ENCODE measurements at regions not wholly inside any gene's neighbourhood (a gene's known extent, or its start where the extent isn't known, plus 50 kb on each side); places are given as distances from the start of the nearest gene placed in this dataset.

- no peak overlapping the region for H3K9ac ChIP-seq (ENCODE audit: low read length)
- no peak overlapping the region for H3K27ac ChIP-seq (ENCODE audit: low read length, poor library complexity, severe bottlenecking)
- no peak overlapping the region for H2AK5ac ChIP-seq (ENCODE audit: low read length, severe bottlenecking)
- H4K91ac ChIP-seq (ENCODE audit: low read length) = no peak overlapping the region
- no peaks in the 10 kb centered on the region for H3K9me3 ChIP-seq (ENCODE audit: control insufficient read depth, low read length)
- no peak overlapping the region for H4K8ac ChIP-seq (ENCODE audit: low read length)
- H2BK5ac ChIP-seq (ENCODE audit: low read depth, low read length, poor library complexity, severe bottlenecking) = no peak overlapping the region
- no peak overlapping the region for H2BK12ac ChIP-seq (ENCODE audit: low read length in 2 of 2)
- no peak overlapping the region for H2AFZ ChIP-seq (ENCODE audit: low read depth, low read length)
- no peak overlapping the region for H3K4ac ChIP-seq (ENCODE audit: low read depth in 1 of 2, low read length in 2 of 2)
- DNase-seq = no peak
- no peak overlapping the region for H3K14ac ChIP-seq (ENCODE audit: low read length in 2 of 2)
- no peak overlapping the region for H2BK120ac ChIP-seq (ENCODE audit: low read depth, low read length)
- H3K4me3 ChIP-seq (ENCODE audit: insufficient read depth in 1 of 2, low read depth in 1 of 2, low read length in 2 of 2) = no peak overlapping the region
- no peak overlapping the region for H3K4me2 ChIP-seq (ENCODE audit: low read length, poor library complexity, severe bottlenecking)
- no peak overlapping the region for H2BK15ac ChIP-seq (ENCODE audit: low read depth, poor library complexity, severe bottlenecking)
- no peak overlapping the region for H3K18ac ChIP-seq (ENCODE audit: low read depth in 1 of 2, low read length in 2 of 2)
- no peak overlapping the region for H3K23ac ChIP-seq (ENCODE audit: low read length in 2 of 2)
- H3K27me3 ChIP-seq (ENCODE audit: control insufficient read depth in 1 of 2, insufficient read depth in 1 of 2, low read length in 2 of 2) = no peaks in the 10 kb centered on the region
- no peaks in the 10 kb centered on the region for H3K79me1 ChIP-seq (replicated peaks; ENCODE audit: low read length, poor library complexity, severe bottlenecking)
- H3K4me1 ChIP-seq (ENCODE audit: control insufficient read depth, insufficient read depth, low read depth, low read length) = no peaks in the 10 kb centered on the region
- H3K36me3 ChIP-seq (ENCODE audit: control insufficient read depth in 1 of 2, insufficient read depth in 2 of 2, low read depth in 1 of 2, low read length in 2 of 2) = no peaks in the 10 kb centered on the region
Observed at GRCh38 chr6:23647045-23647444, 479.0 kb upstream of the NRSN1 start.

GRCh38 chr6:23650676-23651075 lies 475.3 kb upstream of the NRSN1 start:
- no peak overlapping the region for H3K14ac ChIP-seq (ENCODE audit: low read length in 2 of 2)
- no peaks in the 10 kb centered on the region for H3K79me1 ChIP-seq (replicated peaks; ENCODE audit: low read length, poor library complexity, severe bottlenecking)
- no peak for DNase-seq
- H3K23ac ChIP-seq (ENCODE audit: low read length in 2 of 2) = no peak overlapping the region
- H3K4me2 ChIP-seq (ENCODE audit: low read length, poor library complexity, severe bottlenecking) = no peak overlapping the region
- H2BK5ac ChIP-seq (ENCODE audit: low read depth, low read length, poor library complexity, severe bottlenecking) = no peak overlapping the region
- no peak overlapping the region for H3K9ac ChIP-seq (ENCODE audit: low read length)
- no peaks in the 10 kb centered on the region for H3K9me3 ChIP-seq (ENCODE audit: control insufficient read depth, low read length)
- no peak overlapping the region for H3K4me3 ChIP-seq (ENCODE audit: insufficient read depth in 1 of 2, low read depth in 1 of 2, low read length in 2 of 2)
- H4K8ac ChIP-seq (ENCODE audit: low read length) = no peak overlapping the region
- H3K27ac ChIP-seq (ENCODE audit: low read length, poor library complexity, severe bottlenecking) = no peak overlapping the region
- no peak overlapping the region for H2BK120ac ChIP-seq (ENCODE audit: low read depth, low read length)
- no peaks in the 10 kb centered on the region for H3K27me3 ChIP-seq (ENCODE audit: control insufficient read depth in 1 of 2, insufficient read depth in 1 of 2, low read length in 2 of 2)
- no peaks in the 10 kb centered on the region for H3K4me1 ChIP-seq (ENCODE audit: control insufficient read depth, insufficient read depth, low read depth, low read length)
- no peak overlapping the region for H2BK15ac ChIP-seq (ENCODE audit: low read depth, poor library complexity, severe bottlenecking)
- H3K4ac ChIP-seq (ENCODE audit: low read depth in 1 of 2, low read length in 2 of 2) = no peak overlapping the region
- WGBS = 51% methylated on average over 5 of the region's 5 CpGs
- H2AK5ac ChIP-seq (ENCODE audit: low read length, severe bottlenecking) = no peak overlapping the region
- no peak overlapping the region for H2AFZ ChIP-seq (ENCODE audit: low read depth, low read length)
- no peak overlapping the region for H4K91ac ChIP-seq (ENCODE audit: low read length)
- H3K18ac ChIP-seq (ENCODE audit: low read depth in 1 of 2, low read length in 2 of 2) = no peak overlapping the region
- H2BK12ac ChIP-seq (ENCODE audit: low read length in 2 of 2) = no peak overlapping the region
- no peaks in the 10 kb centered on the region for H3K36me3 ChIP-seq (ENCODE audit: control insufficient read depth in 1 of 2, insufficient read depth in 2 of 2, low read depth in 1 of 2, low read length in 2 of 2)

GRCh38 chr6:23654745-23655144 lies 471.3 kb upstream of the NRSN1 start:
- H2AK5ac ChIP-seq (ENCODE audit: low read length, severe bottlenecking) = no peak overlapping the region
- H3K9me3 ChIP-seq (ENCODE audit: control insufficient read depth, low read length) = no peaks in the 10 kb centered on the region
- H3K27ac ChIP-seq (ENCODE audit: low read length, poor library complexity, severe bottlenecking) = no peak overlapping the region
- H4K91ac ChIP-seq (ENCODE audit: low read length) = no peak overlapping the region
- H3K23ac ChIP-seq (ENCODE audit: low read length in 2 of 2) = no peak overlapping the region
- H3K79me1 ChIP-seq (replicated peaks; ENCODE audit: low read length, poor library complexity, severe bottlenecking) = no peaks in the 10 kb centered on the region
- H3K36me3 ChIP-seq (ENCODE audit: control insufficient read depth in 1 of 2, insufficient read depth in 2 of 2, low read depth in 1 of 2, low read length in 2 of 2) = no peaks in the 10 kb centered on the region
- no peaks in the 10 kb centered on the region for H3K4me1 ChIP-seq (ENCODE audit: control insufficient read depth, insufficient read depth, low read depth, low read length)
- no peak overlapping the region for H2AFZ ChIP-seq (ENCODE audit: low read depth, low read length)
- H2BK12ac ChIP-seq (ENCODE audit: low read length in 2 of 2) = no peak overlapping the region
- no peak overlapping the region for H2BK15ac ChIP-seq (ENCODE audit: low read depth, poor library complexity, severe bottlenecking)
- no peak overlapping the region for H3K4ac ChIP-seq (ENCODE audit: low read depth in 1 of 2, low read length in 2 of 2)
- WGBS = 73% methylated on average over 6 of the region's 6 CpGs
- H4K8ac ChIP-seq (ENCODE audit: low read length) = no peak overlapping the region
- no peak overlapping the region for H3K9ac ChIP-seq (ENCODE audit: low read length)
- no peak overlapping the region for H3K4me2 ChIP-seq (ENCODE audit: low read length, poor library complexity, severe bottlenecking)
- no peaks in the 10 kb centered on the region for H3K27me3 ChIP-seq (ENCODE audit: control insufficient read depth in 1 of 2, insufficient read depth in 1 of 2, low read length in 2 of 2)
- no peak overlapping the region for H2BK120ac ChIP-seq (ENCODE audit: low read depth, low read length)
- no peak overlapping the region for H3K14ac ChIP-seq (ENCODE audit: low read length in 2 of 2)
- H2BK5ac ChIP-seq (ENCODE audit: low read depth, low read length, poor library complexity, severe bottlenecking) = no peak overlapping the region
- H3K4me3 ChIP-seq (ENCODE audit: insufficient read depth in 1 of 2, low read depth in 1 of 2, low read length in 2 of 2) = no peak overlapping the region
- no peak overlapping the region for H3K18ac ChIP-seq (ENCODE audit: low read depth in 1 of 2, low read length in 2 of 2)
- no peak for DNase-seq

- WGBS = 67% methylated on average over 2 of the region's 3 CpGs
- no peak overlapping the region for H2AFZ ChIP-seq (ENCODE audit: low read depth, low read length)
- H3K27ac ChIP-seq (ENCODE audit: low read length, poor library complexity, severe bottlenecking) = no peak overlapping the region
- H2BK5ac ChIP-seq (ENCODE audit: low read depth, low read length, poor library complexity, severe bottlenecking) = no peak overlapping the region
- H3K4me3 ChIP-seq (ENCODE audit: insufficient read depth in 1 of 2, low read depth in 1 of 2, low read length in 2 of 2) = no peak overlapping the region
- no peak overlapping the region for H2BK15ac ChIP-seq (ENCODE audit: low read depth, poor library complexity, severe bottlenecking)
- H4K91ac ChIP-seq (ENCODE audit: low read length) = no peak overlapping the region
- no peak overlapping the region for H4K8ac ChIP-seq (ENCODE audit: low read length)
- H3K4me2 ChIP-seq (ENCODE audit: low read length, poor library complexity, severe bottlenecking) = no peak overlapping the region
- H3K9ac ChIP-seq (ENCODE audit: low read length) = no peak overlapping the region
- H3K23ac ChIP-seq (ENCODE audit: low read length in 2 of 2) = no peak overlapping the region
- DNase-seq = no peak
- H3K14ac ChIP-seq (ENCODE audit: low read length in 2 of 2) = no peak overlapping the region
- H3K36me3 ChIP-seq (ENCODE audit: control insufficient read depth in 1 of 2, insufficient read depth in 2 of 2, low read depth in 1 of 2, low read length in 2 of 2) = no peaks in the 10 kb centered on the region
- no peak overlapping the region for H2BK120ac ChIP-seq (ENCODE audit: low read depth, low read length)
- H2BK12ac ChIP-seq (ENCODE audit: low read length in 2 of 2) = no peak overlapping the region
- H2AK5ac ChIP-seq (ENCODE audit: low read length, severe bottlenecking) = no peak overlapping the region
- H3K27me3 ChIP-seq (ENCODE audit: control insufficient read depth in 1 of 2, insufficient read depth in 1 of 2, low read length in 2 of 2) = no peaks in the 10 kb centered on the region
- H3K4ac ChIP-seq (ENCODE audit: low read depth in 1 of 2, low read length in 2 of 2) = no peak overlapping the region
- no peaks in the 10 kb centered on the region for H3K9me3 ChIP-seq (ENCODE audit: control insufficient read depth, low read length)
- no peaks in the 10 kb centered on the region for H3K4me1 ChIP-seq (ENCODE audit: control insufficient read depth, insufficient read depth, low read depth, low read length)
- no peak overlapping the region for H3K18ac ChIP-seq (ENCODE audit: low read depth in 1 of 2, low read length in 2 of 2)
- H3K79me1 ChIP-seq (replicated peaks; ENCODE audit: low read length, poor library complexity, severe bottlenecking) = no peaks in the 10 kb centered on the region
Observed at GRCh38 chr6:23655525-23655924, 470.5 kb upstream of the NRSN1 start.
